WI38 (cell line): ENCODE measurements at regions not wholly inside any gene's neighbourhood (a gene's known extent, or its start where the extent isn't known, plus 50 kb on each side); places are given as distances from the start of the nearest gene placed in this dataset.

Source experiments
- H3K4me3 ChIP-seq: 2 replicates; pipeline ENCODE4 v1.5.1; 2011; ENCODE audit warnings: low read depth, mild to moderate bottlenecking, control low read depth, low read length
- CTCF ChIP-seq: IDR thresholded peaks from 2 replicates; pipeline ENCODE4 v1.5.1; 2012; ENCODE audit warnings: low read depth, mild to moderate bottlenecking, control low read depth, low read length

- TF ChIP-seq CTCF: no peak
- H3K4me3 ChIP-seq: no peak overlapping the region
These were observed 54.7 kb upstream of the PLEKHG3 start for GRCh38 chr14:64649383-64649998.

- TF ChIP-seq CTCF: no peak
- no peak overlapping the region for H3K4me3 ChIP-seq
These were observed 50.4 kb upstream of the PLEKHG3 start for GRCh38 chr14:64653900-64654245.

- H3K4me3 ChIP-seq: no peak overlapping the region
- no peak for TF ChIP-seq CTCF
These were observed 49.9 kb upstream of the PLEKHG3 start for GRCh38 chr14:64654246-64654900.
